Activated CD4-positive, alpha-beta T cell treated with anti-CD3 and anti-CD28 coated beads for 1 hour (primary cell): ENCODE measurements at regions not wholly inside any gene's neighbourhood (a gene's known extent, or its start where the extent isn't known, plus 50 kb on each side); places are given as distances from the start of the nearest gene placed in this dataset.
"Not testable (repeated sequence)": the region's sequence is repeated elsewhere in the genome, so short reads cannot be mapped to it uniquely, and the experiment has no call there.

Experiments used
- DNase-seq: peaks from one replicate; pipeline ENCODE4 v3.0.0-alpha.2; 2020

DNA sequence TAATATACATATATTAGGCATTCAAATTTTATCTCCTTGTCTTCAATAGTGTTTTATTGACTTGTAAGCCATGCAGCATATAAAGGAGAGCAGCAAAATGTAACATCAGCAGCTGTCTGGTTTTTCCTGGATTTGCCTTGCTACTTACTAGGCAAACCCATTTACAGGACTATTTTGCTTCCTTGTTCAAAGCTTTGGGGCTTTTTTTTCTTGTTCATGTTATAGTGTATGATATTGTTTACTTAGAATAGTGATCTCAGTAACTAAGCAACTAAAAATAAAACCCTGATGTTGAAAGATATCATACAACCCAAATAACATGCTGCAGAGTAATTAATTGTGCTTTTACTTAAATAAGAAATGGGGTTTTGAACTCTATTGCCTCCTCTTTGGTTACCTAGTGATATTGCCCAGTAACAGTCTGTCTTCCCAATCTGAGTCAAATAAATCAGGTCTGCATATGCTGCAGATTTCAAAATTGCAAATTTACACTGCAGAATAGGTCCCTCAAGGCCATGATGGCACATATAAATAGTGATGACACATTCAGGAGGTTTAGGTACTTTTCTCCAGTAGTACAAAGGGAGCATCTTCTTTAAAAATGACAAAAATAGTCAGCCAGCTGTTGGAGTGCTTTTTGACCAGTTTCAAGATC is 578.1 kb upstream of the NECTIN3 start:
- DNase-seq, result no peak

GRCh38 chr3:110494093-110494490 is 577.5 kb upstream of the NECTIN3 start:
- DNase-seq, result no peak

GRCh38 chr3:110494728-110495127 is 576.9 kb upstream of the NECTIN3 start:
- DNase-seq, result no peak

GRCh38 chr3:110495201-110495927 is 576.3 kb upstream of the NECTIN3 start:
- no peak for DNase-seq

DNA sequence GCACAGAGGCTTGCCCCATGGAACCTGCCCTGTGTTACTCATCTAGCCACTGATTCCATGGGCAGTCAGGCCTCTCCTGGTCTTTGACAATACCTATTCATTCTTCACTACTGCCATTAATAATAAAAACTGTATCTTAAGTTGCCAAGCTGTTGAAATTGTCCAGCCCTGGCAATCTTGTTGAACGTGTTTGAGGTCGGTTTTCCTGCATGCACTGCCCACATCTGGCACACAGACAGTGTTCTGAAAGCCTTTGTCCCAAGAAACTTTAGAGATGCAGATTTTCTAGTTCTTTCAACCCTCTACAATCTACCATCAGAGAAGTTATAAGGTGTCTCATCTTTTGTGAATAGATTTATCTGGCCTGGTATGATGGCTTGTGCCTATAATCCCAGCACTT is 567.2 kb upstream of the NECTIN3 start:
- no peak for DNase-seq

- DNase-seq, result no peak
Measured at GRCh38 chr3:110504901-110505300, 566.7 kb upstream of the NECTIN3 start.

GRCh38 chr3:110506890-110507289 is 564.7 kb upstream of the NECTIN3 start:
- DNase-seq, result no peak

- DNase-seq, result not testable (repeated sequence)
Measured at GRCh38 chr3:110507570-110507969, 564.0 kb upstream of the NECTIN3 start.

GRCh38 chr3:110512961-110513360 is 558.7 kb upstream of the NECTIN3 start:
- DNase-seq, result no peak

DNA sequence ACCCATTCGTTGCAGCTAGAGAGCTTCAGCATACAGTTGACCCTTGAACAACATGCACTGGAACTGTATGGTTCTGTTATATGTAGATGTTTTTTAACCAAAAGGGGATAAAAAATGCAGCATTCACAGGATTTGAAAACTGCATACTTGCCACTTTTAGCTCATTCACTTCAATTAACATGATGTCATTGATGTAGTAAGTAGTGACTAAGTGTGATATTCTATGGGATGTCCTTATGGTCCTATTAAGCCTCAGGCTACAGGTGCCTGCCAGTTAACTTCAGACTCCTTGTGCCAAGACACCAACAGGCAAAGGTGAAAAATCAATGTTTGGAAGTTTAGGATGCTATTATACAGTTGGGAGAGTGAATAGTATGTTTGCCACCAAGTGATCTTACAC is 553.6 kb upstream of the NECTIN3 start:
- no peak for DNase-seq

DNA sequence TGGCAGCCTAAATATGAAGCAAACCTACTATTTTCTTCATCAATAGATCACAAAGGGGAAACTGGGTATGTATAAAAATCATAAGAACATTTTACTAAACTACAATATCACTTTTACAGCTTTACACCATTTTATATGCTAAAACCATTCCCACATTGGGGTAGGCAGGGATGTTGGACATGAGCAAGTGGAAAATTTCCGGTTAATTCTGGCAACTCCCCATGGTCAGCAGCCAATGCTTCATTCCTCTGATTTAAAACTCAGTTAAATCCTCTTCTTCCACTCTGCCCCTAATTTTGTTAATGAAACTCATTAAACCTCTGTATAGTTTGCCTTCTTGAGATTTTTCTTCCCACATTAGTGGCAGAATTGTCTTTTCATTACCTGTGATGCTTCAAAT is 552.5 kb upstream of the NECTIN3 start:
- no peak for DNase-seq

GRCh38 chr3:110521019-110521418 is 550.6 kb upstream of the NECTIN3 start:
- DNase-seq, result no peak

DNA sequence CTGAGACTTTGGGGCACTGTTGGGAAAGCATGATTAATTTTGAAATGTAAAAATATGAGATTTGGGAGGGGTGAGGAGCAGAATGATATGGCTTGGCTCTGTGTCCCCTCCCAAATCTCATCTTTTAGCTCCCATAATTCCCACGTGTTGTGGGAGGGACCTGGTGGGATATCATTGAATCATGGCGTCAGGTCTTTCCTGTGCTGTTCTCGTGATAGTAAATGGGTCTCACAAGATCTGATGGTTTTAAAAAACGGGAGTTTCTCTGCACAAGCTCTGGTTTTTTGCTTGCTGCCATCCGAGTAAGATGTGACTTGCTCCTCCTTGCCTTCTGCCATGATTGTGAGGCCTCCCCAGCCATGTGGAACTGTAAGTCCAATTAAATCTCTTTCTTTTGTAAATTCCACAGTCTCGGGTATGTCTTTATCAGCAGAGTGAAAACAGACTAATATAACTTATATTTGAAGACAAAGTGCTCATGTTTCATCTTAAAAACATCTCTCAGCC is 546.0 kb upstream of the NECTIN3 start:
- not testable (repeated sequence) for DNase-seq

DNA sequence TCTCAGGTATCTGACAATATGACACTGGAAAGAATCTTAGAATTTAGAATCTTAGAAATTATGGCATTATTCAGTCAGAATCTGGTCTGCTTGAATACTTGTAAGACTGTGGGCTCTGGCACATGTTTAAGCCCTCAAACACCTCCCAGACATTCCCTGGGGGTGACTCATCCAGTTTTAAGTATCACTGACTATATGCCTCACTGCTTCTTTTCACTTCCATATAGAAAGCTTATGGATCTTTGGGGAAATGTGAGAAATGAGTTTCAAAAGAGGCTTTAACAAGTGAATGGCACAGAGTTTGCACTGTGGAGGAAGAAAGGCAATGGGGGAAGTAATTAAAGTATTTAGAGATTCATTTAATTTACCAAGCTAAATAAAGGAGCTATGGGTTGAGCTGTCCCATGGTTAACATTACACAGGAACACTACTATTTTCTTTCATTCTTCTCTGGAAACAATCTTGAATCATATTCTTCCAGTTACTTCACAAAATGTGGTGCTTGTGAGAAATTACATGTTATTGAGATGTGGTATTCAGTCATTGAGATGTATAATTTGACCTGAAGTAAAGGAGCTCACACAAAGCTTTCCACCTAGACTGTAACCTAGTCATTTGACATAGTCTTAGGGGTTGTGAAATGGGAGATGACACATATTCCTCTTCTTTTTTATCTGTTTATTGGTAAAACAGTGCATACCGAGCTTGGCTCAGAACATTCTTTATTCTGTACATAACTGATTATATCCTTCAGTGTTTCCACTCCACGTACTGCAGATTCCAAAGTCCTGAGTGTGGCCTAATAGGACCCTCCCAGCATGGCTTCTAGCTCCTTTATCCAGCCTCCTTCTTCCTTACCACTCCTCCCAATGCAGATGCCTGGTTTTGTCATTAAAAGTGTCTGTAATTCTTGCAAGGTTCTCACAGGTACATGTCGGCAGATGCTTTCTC is 544.6 kb upstream of the NECTIN3 start:
- no peak for DNase-seq

DNA sequence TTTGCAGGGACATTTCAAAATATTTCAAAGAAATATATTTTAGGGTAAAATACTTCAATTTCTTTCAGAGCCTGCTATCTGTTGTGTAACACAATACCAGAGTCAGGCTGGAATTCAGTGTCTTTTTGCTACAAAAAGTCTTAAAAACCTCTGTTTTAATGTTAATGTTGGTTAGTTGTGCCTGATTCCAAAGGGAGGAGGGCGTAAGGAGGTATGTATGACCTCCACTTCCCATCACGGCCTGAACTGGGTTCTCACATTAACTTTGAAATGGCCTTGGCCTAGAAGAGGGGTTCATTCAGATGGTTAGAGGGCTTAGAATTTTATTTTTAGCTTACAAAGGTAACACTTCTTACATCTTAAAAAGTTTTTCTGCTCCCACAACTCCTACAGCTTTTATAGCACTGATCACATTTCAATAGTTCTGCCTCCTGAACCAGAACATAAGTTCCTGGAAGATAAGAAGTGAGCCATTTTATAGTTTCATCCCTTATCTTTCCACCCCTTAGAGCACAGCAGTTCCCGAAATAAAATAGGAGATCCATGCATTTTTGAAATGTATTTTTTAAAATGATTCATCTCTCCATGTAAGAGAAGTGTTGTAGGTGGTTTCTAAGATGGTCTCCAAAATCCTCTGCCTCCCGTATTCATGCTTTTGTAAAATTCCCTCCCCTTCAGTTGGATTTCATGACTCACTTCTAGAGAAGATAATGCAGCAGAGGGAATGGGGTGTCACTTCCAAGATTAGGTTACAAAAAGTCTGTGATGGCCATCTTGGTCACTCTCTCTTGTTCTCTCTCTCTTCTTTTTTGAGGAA is 543.1 kb upstream of the NECTIN3 start:
- DNase-seq, result no peak

DNA sequence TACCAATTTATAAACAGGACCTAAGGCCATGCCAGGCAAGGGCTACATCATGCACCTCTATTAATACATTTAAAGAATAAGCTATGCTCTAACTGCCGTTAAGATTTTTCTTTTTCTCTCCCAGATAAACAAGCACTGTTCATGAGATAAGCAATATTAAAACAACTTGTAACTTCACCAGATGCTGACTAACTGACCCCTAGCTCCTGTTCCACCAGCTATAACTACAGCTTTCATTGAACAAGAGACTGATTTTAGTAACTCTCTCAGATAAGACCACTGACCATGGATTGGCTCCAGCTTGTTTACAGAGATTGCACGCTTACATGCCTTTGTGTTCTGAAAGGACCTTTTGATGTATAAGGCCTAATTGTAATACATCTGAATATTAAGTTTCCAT is 540.7 kb upstream of the NECTIN3 start:
- DNase-seq, result no peak

DNA sequence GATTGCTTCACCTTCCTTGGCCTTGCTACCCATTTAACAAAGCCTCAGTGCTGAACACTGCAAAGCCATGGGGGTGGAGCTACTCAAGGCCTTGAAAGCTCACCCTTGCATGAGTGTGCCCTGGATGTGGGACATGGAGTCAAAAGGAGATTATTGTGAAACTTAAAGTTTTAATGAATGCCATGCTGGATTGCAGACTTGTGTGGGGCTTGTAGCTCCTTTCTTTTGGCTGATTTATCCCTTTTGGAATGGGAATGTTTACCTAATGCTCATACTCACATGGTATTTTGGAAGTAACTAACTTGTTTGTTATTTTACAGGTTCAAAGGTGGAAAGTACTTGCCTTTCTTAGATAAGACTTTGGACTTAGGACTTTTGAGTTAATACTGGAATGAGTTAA is 538.5 kb upstream of the NECTIN3 start:
- no peak for DNase-seq

GRCh38 chr3:110542552-110543150 is 529.0 kb upstream of the NECTIN3 start:
- DNase-seq, result no peak

DNA sequence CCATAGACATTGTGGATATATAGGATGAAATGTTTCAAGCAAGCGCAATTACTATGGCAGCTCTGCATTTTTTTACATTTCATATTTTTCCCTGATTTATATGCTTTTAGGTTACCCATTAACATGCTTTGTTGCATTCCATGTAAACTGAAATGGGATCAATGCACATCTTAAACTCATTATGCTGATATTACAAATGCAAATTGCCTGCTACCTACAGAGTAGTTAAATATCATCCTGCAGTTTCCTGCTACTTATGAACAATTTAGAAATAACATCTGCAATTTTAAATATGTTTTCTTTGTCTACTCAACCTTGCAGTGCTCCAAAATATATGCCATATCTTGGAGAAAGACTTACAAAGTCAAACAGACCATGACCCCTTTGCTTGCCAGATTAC is 526.9 kb upstream of the NECTIN3 start:
- DNase-seq, result no peak

DNA sequence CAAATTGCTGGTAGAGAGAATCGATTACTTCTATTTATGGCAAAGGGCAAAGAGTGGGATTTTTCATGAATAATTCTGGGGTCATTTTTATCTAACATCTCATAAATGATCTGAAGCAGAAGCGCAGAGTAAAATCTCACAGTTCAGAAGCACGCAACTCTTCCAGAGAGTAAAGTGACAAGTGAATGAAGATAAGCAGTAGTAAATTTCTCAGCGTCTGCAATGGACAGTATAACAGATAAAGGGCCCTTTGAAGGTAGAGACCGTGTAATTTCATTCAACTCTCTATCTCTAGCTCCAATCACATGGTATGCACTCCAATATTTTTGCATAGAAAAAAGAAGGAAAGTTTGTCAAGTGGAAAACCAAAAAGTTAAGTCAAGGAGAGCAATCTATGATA is 521.1 kb upstream of the NECTIN3 start:
- no peak for DNase-seq

GRCh38 chr3:110562621-110563020 is 509.0 kb upstream of the NECTIN3 start:
- no peak for DNase-seq

DNA sequence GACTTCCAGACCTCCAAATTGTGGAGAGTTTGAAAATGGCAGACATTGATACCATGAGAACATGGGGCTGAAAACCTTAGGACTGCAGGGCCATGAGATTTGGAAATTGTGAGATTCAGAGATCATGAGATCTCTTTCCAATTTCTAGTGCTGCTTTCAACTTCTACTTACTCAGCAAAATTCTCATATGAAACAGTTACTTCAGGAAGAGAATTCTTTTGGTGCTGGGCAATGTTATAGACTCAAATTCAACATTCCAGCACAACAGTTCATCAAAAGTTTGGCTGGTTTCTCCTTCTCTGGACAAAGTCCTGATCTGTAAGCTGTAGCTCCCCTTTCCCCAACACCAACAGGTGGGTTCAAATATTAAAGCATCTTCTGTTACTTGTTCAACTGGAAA is 506.9 kb upstream of the NECTIN3 start:
- DNase-seq, result no peak
